ENCODE measurements at regions not wholly inside any gene's neighbourhood (a gene's known extent, or its start where the extent isn't known, plus 50 kb on each side); places are given as distances from the start of the nearest gene placed in this dataset.

GRCh38 chr13:105105471-105105870 lies 1430.0 kb downstream of the EFNB2 start:
- FAIRE-seq, result no peak
- no peak for DNase-seq (ENCODE audit: insufficient read length, low spot score)
- TF ChIP-seq PAX5 (IDR thresholded peaks at IDR 0.05; ENCODE audit: insufficient read depth, low read length, severe bottlenecking) (no peak), POLR2A (IDR thresholded peaks at IDR 0.05; ENCODE audit: low read depth, low read length) (no peak), POU2F2 (IDR thresholded peaks at IDR 0.05; ENCODE audit: low read depth, low read length) (no peak), SPI1 (IDR thresholded peaks at IDR 0.05; ENCODE audit: low read depth, low read length) (no peak), TAF1 (IDR thresholded peaks at IDR 0.05; ENCODE audit: low read depth, low read length) (no peak), POLR2AphosphoS5 (IDR thresholded peaks at IDR 0.05; ENCODE audit: low read depth, low read length) (no peak)

- DNase-seq (ENCODE audit: insufficient read length, low spot score) (no peak), FAIRE-seq (no peak)
- no peak for TF ChIP-seq TAF1 (IDR thresholded peaks at IDR 0.05; ENCODE audit: low read depth, low read length)
- no peak for TF ChIP-seq POU2F2 (IDR thresholded peaks at IDR 0.05; ENCODE audit: low read depth, low read length)
- no peak for TF ChIP-seq SPI1 (IDR thresholded peaks at IDR 0.05; ENCODE audit: low read depth, low read length)
- TF ChIP-seq POLR2AphosphoS5 (IDR thresholded peaks at IDR 0.05; ENCODE audit: low read depth, low read length), result no peak
- no peak for TF ChIP-seq PAX5 (IDR thresholded peaks at IDR 0.05; ENCODE audit: insufficient read depth, low read length, severe bottlenecking)
- TF ChIP-seq POLR2A (IDR thresholded peaks at IDR 0.05; ENCODE audit: low read depth, low read length), result no peak
Observed at GRCh38 chr13:105097521-105097920, 1437.9 kb downstream of the EFNB2 start.

GRCh38 chr13:105089858-105090643 lies 1445.4 kb downstream of the EFNB2 start:
- FAIRE-seq (no peak), DNase-seq (ENCODE audit: insufficient read length, low spot score) (no peak)
- no peak for TF ChIP-seq PAX5 (IDR thresholded peaks at IDR 0.05; ENCODE audit: insufficient read depth, low read length, severe bottlenecking)
- no peak for TF ChIP-seq SPI1 (IDR thresholded peaks at IDR 0.05; ENCODE audit: low read depth, low read length)
- no peak for TF ChIP-seq POU2F2 (IDR thresholded peaks at IDR 0.05; ENCODE audit: low read depth, low read length)
- no peak for TF ChIP-seq TAF1 (IDR thresholded peaks at IDR 0.05; ENCODE audit: low read depth, low read length)
- no peak for TF ChIP-seq POLR2AphosphoS5 (IDR thresholded peaks at IDR 0.05; ENCODE audit: low read depth, low read length)

- no peak for DNase-seq (ENCODE audit: insufficient read length, low spot score)
- TF ChIP-seq TAF1 (IDR thresholded peaks at IDR 0.05; ENCODE audit: low read depth, low read length), result no peak
- no peak for TF ChIP-seq POU2F2 (IDR thresholded peaks at IDR 0.05; ENCODE audit: low read depth, low read length)
- TF ChIP-seq POLR2AphosphoS5 (IDR thresholded peaks at IDR 0.05; ENCODE audit: low read depth, low read length), result no peak
- no peak for TF ChIP-seq SPI1 (IDR thresholded peaks at IDR 0.05; ENCODE audit: low read depth, low read length)
- no peak for TF ChIP-seq POLR2A (IDR thresholded peaks at IDR 0.05; ENCODE audit: low read depth, low read length)
- no peak for TF ChIP-seq PAX5 (IDR thresholded peaks at IDR 0.05; ENCODE audit: insufficient read depth, low read length, severe bottlenecking)
- FAIRE-seq, result no peak
Observed at GRCh38 chr13:105087945-105088344, 1447.5 kb downstream of the EFNB2 start.

GRCh38 chr13:105084931-105085330 lies 1450.5 kb downstream of the EFNB2 start:
- FAIRE-seq (no peak), DNase-seq (ENCODE audit: insufficient read length, low spot score) (no peak)
- TF ChIP-seq SPI1 (IDR thresholded peaks at IDR 0.05; ENCODE audit: low read depth, low read length), result no peak
- no peak for TF ChIP-seq POLR2A (IDR thresholded peaks at IDR 0.05; ENCODE audit: low read depth, low read length)
- no peak for TF ChIP-seq POLR2AphosphoS5 (IDR thresholded peaks at IDR 0.05; ENCODE audit: low read depth, low read length)

- TF ChIP-seq SPI1 (IDR thresholded peaks at IDR 0.05; ENCODE audit: low read depth, low read length) (no peak), POLR2AphosphoS5 (IDR thresholded peaks at IDR 0.05; ENCODE audit: low read depth, low read length) (no peak), POLR2A (IDR thresholded peaks at IDR 0.05; ENCODE audit: low read depth, low read length) (no peak), PAX5 (IDR thresholded peaks at IDR 0.05; ENCODE audit: insufficient read depth, low read length, severe bottlenecking) (no peak), TAF1 (IDR thresholded peaks at IDR 0.05; ENCODE audit: low read depth, low read length) (no peak), POU2F2 (IDR thresholded peaks at IDR 0.05; ENCODE audit: low read depth, low read length) (no peak)
- FAIRE-seq, result no peak
- no peak for DNase-seq (ENCODE audit: insufficient read length, low spot score)
Observed at GRCh38 chr13:105083992-105084391, 1451.5 kb downstream of the EFNB2 start.

- FAIRE-seq, result no peak
- no peak for DNase-seq (ENCODE audit: insufficient read length, low spot score)
- TF ChIP-seq POU2F2 (IDR thresholded peaks at IDR 0.05; ENCODE audit: low read depth, low read length) (no peak), POLR2A (IDR thresholded peaks at IDR 0.05; ENCODE audit: low read depth, low read length) (no peak), POLR2AphosphoS5 (IDR thresholded peaks at IDR 0.05; ENCODE audit: low read depth, low read length) (no peak), SPI1 (IDR thresholded peaks at IDR 0.05; ENCODE audit: low read depth, low read length) (no peak), TAF1 (IDR thresholded peaks at IDR 0.05; ENCODE audit: low read depth, low read length) (no peak)
Observed at GRCh38 chr13:105074755-105075154, 1460.7 kb downstream of the EFNB2 start.

GRCh38 chr13:105073041-105073440 lies 1462.4 kb downstream of the EFNB2 start:
- DNase-seq (ENCODE audit: insufficient read length, low spot score) (no peak), FAIRE-seq (no peak)
- TF ChIP-seq POU2F2 (IDR thresholded peaks at IDR 0.05; ENCODE audit: low read depth, low read length) (no peak), POLR2A (IDR thresholded peaks at IDR 0.05; ENCODE audit: low read depth, low read length) (no peak), SPI1 (IDR thresholded peaks at IDR 0.05; ENCODE audit: low read depth, low read length) (no peak), POLR2AphosphoS5 (IDR thresholded peaks at IDR 0.05; ENCODE audit: low read depth, low read length) (no peak), PAX5 (IDR thresholded peaks at IDR 0.05; ENCODE audit: insufficient read depth, low read length, severe bottlenecking) (no peak), TAF1 (IDR thresholded peaks at IDR 0.05; ENCODE audit: low read depth, low read length) (no peak)

GRCh38 chr13:105070452-105070851 lies 1465.0 kb downstream of the EFNB2 start:
- TF ChIP-seq SPI1 (IDR thresholded peaks at IDR 0.05; ENCODE audit: low read depth, low read length) (no peak), POLR2AphosphoS5 (IDR thresholded peaks at IDR 0.05; ENCODE audit: low read depth, low read length) (no peak), PAX5 (IDR thresholded peaks at IDR 0.05; ENCODE audit: insufficient read depth, low read length, severe bottlenecking) (no peak), POU2F2 (IDR thresholded peaks at IDR 0.05; ENCODE audit: low read depth, low read length) (no peak), POLR2A (IDR thresholded peaks at IDR 0.05; ENCODE audit: low read depth, low read length) (no peak), TAF1 (IDR thresholded peaks at IDR 0.05; ENCODE audit: low read depth, low read length) (no peak)
- no peak for FAIRE-seq

GRCh38 chr13:105069106-105069505 lies 1466.4 kb downstream of the EFNB2 start:
- TF ChIP-seq TAF1 (IDR thresholded peaks at IDR 0.05; ENCODE audit: low read depth, low read length), result no peak
- TF ChIP-seq SPI1 (IDR thresholded peaks at IDR 0.05; ENCODE audit: low read depth, low read length), result no peak
- no peak for TF ChIP-seq POU2F2 (IDR thresholded peaks at IDR 0.05; ENCODE audit: low read depth, low read length)
- no peak for TF ChIP-seq PAX5 (IDR thresholded peaks at IDR 0.05; ENCODE audit: insufficient read depth, low read length, severe bottlenecking)
- TF ChIP-seq POLR2A (IDR thresholded peaks at IDR 0.05; ENCODE audit: low read depth, low read length), result no peak
- TF ChIP-seq POLR2AphosphoS5 (IDR thresholded peaks at IDR 0.05; ENCODE audit: low read depth, low read length), result no peak
- FAIRE-seq (no peak), DNase-seq (ENCODE audit: insufficient read length, low spot score) (no peak)

More at GRCh38 chr13:105070452-105070851, 1465.0 kb downstream of the EFNB2 start:
- DNase-seq (ENCODE audit: insufficient read length, low spot score), result no peak

Measured in GM12891 (cell line).